Chondrocyte (in vitro differentiated cells): ENCODE measurements at regions not wholly inside any gene's neighbourhood (a gene's known extent, or its start where the extent isn't known, plus 50 kb on each side); places are given as distances from the start of the nearest gene placed in this dataset.

Experiments used
- DNase-seq: peaks from one replicate; pipeline ENCODE4 v3.0.0; 2021; ENCODE audit warnings: mixed read lengths, low spot score
- H3K27ac Mint-ChIP-seq: one replicate; pipeline ENCODE4 v1.8.0; 2021; ENCODE audit warnings: mild to moderate bottlenecking, moderate library complexity, mixed read lengths; ENCODE audit not compliant: unreplicated experiment
- H3K27me3 Mint-ChIP-seq: 2 replicates; pipeline ENCODE4 v1.8.0; 2021; ENCODE audit warnings: low read depth, mixed read lengths
- H3K36me3 Mint-ChIP-seq: 2 replicates; pipeline ENCODE4 v1.8.0; 2021; ENCODE audit warnings: low read depth, mixed read lengths
- H3K4me1 Mint-ChIP-seq: 2 replicates; pipeline ENCODE4 v1.8.0; 2021; ENCODE audit warnings: low read depth, mild to moderate bottlenecking, mixed read lengths
- H3K4me3 Mint-ChIP-seq: one replicate; pipeline ENCODE4 v1.8.0; 2021; ENCODE audit warnings: mild to moderate bottlenecking, moderate library complexity, mixed read lengths; ENCODE audit not compliant: unreplicated experiment
- H3K9me3 Mint-ChIP-seq: 2 replicates; pipeline ENCODE4 v1.8.0; 2021; ENCODE audit warnings: low read depth, mixed read lengths
- CTCF ChIP-seq: fragments of 200-600 bp; sonication (generic); IDR thresholded peaks from 2 replicates; pipeline ENCODE4 v1.5.0; 2021; ENCODE audit warnings: antibody characterized with exemption, mild to moderate bottlenecking, moderate library complexity

- DNase-seq, result no peak
- H3K4me1 Mint-ChIP-seq, result no peaks in the 10 kb centered on the region
- no peak overlapping the region for H3K27ac Mint-ChIP-seq
Observed at GRCh38 chr2:14572633-14573032, 59.9 kb upstream of the LRATD1 start.

GRCh38 chr2:14577843-14578242, 54.7 kb upstream of the LRATD1 start:
- Mint-ChIP-seq H3K9me3 (no peaks in the 10 kb centered on the region), H3K36me3 (no peaks in the 10 kb centered on the region), H3K4me3 (no peak overlapping the region), H3K4me1 (no peaks in the 10 kb centered on the region), H3K27ac (no peak overlapping the region), H3K27me3 (peaks cover 4% of the 10 kb centered on the region)
- no peak for TF ChIP-seq CTCF
- no peak for DNase-seq

More at GRCh38 chr2:14572633-14573032, 59.9 kb upstream of the LRATD1 start:
- H3K27me3 Mint-ChIP-seq, result peaks cover 5% of the 10 kb centered on the region
- H3K4me3 Mint-ChIP-seq, result no peak overlapping the region
- H3K36me3 Mint-ChIP-seq, result no peaks in the 10 kb centered on the region
- no peak for TF ChIP-seq CTCF
- peaks cover 2% of the 10 kb centered on the region for H3K9me3 Mint-ChIP-seq
